ENCODE measurements at regions not wholly inside any gene's neighbourhood (a gene's known extent, or its start where the extent isn't known, plus 50 kb on each side); places are given as distances from the start of the nearest gene placed in this dataset.
"Not testable (repeated sequence)": the region's sequence is repeated elsewhere in the genome, so short reads cannot be mapped to it uniquely, and the experiment has no call there.

- DNase-seq (ENCODE audit: extremely low read depth, low read depth, low spot score) = not testable (repeated sequence)
Observed at GRCh38 chrX:123002844-123003243, 181.2 kb upstream of the GRIA3 start.

- DNase-seq (ENCODE audit: extremely low read depth, low read depth, low spot score) = no peak
Observed at GRCh38 chrX:123013141-123013540, 170.9 kb upstream of the GRIA3 start.

GRCh38 chrX:123036401-123036800 lies 147.7 kb upstream of the GRIA3 start:
- DNase-seq (ENCODE audit: extremely low read depth, low read depth, low spot score) = no peak

DNA sequence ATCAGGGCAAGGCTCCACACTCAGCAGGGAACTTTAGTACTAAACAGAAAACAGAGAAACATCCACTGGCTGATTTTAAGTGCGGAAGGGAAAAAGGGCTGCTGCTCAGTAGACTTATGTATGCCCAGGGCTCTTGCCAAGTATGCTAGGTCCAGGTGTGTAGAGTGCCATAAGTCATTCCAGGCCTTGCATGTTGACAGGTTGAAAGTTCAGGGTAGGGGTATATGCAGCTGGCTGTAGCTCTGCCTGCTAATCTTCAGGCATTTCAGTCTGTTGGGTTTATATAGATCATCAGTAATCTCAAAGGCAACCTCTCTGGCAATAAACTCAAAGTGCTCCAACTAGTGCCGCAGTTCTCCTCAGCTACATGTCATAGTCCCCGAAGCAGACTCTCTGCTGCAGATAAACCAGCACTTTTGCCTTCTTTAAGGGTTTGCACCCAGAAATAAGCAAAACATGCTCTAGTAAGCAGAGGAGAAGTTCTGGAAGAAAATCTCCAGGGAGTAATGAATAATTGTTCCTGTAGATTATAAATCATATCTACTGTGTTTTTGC lies 134.9 kb upstream of the GRIA3 start:
- no peak for DNase-seq (ENCODE audit: extremely low read depth, low read depth, low spot score)

GRCh38 chrX:123060986-123061385 lies 123.1 kb upstream of the GRIA3 start:
- DNase-seq (ENCODE audit: extremely low read depth, low read depth, low spot score) = no peak

- no peak for DNase-seq (ENCODE audit: extremely low read depth, low read depth, low spot score)
Observed at GRCh38 chrX:123064053-123064452, 120.0 kb upstream of the GRIA3 start.

DNA sequence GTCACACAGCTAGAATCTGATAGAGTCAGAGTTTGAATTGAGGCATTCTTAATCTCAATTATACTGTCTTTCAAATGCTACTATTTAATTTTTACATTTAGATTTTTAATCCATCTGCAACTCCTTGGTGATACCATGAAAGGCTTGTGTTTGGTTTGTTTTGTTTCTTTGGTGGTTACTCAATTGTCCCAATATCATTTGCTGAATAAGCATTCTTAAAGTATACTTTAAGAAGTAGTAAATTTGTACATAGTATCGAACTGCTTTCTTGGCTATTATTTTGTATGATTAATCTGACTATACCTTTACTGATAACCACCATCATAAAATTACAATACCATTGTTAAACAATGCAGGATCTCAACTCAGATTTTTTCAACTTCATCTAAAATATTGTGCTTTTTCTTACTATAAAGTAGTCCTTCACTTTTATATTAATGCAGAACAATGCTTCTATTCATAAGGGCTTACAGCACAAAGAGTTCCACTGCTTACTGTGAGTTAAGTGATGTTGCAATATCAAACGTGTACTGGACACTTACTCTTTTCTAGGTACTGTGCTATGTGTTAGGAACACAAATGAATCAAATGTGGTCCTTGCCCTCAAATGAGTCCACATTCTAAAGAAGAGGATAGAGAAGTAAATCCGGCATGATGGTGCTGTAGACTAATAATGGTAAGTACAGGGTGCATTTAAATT lies 111.2 kb upstream of the GRIA3 start:
- DNase-seq (ENCODE audit: extremely low read depth, low read depth, low spot score) = no peak

DNA sequence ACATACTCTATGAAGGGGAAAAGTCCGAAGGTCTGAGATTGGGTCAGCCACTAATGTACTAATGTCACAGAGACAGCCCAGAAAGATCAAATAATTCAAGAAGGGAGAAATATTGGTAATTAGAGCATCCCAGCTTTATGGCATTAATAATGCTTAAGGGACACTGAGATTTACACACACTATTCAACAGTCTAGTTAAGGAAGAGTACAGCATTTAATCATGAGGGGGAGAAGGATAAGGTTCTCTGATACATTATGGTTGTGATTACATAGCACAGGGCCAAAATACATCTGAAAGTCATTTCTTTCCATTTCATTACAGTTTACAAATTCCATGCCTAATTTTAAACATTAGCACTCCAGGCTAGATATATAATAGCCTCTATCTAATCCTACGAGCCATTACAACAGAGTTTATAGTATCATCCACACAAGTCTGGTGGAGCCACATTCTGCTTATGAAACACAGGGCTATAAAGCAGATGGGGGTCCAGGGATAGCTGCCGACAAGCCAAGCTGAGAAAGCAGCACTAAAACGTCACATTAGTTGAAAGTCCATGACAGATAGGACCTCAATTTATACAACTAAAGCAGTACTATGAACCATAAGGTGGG lies 108.0 kb upstream of the GRIA3 start:
- DNase-seq (ENCODE audit: extremely low read depth, low read depth, low spot score) = no peak

GRCh38 chrX:123077631-123078030 lies 106.4 kb upstream of the GRIA3 start:
- no peak for DNase-seq (ENCODE audit: extremely low read depth, low read depth, low spot score)

DNA sequence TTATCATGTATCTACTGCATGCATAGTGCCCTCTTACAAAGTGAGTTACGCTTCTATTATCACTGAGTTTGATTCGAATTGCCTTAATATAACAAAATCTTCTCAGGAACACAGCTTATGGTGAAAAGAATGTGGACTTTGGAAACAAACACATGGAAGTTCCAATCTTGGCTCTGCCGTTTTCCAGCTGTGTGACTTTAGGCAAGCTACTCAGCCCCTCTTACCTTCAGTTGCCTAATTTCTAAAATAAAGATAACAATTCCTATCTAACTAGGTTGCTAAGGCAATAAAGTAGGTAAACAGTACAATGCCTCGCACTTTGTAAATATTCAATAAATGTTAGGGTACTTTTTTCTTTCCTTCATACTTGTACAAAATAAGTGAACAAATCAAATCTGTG lies 104.0 kb upstream of the GRIA3 start:
- no peak for DNase-seq (ENCODE audit: extremely low read depth, low read depth, low spot score)

DNA sequence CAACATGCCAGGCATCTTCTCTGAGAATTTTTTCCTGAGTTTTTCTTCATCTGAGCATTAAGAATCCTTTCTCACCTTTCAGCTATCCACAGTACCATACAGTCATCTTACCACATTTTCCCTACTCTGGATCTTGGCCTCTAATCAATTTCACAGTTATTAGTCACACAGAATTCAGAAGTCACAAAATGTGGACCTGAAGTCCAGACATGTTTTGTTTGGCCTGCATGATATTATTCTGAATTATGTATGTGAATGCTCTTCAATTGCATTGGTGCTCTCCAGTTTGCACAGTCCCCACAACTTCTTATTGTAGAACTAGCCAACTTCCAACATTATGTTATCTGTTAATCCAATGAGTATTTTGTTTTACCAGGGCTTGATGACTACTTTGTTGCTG lies 102.3 kb upstream of the GRIA3 start:
- no peak for DNase-seq (ENCODE audit: extremely low read depth, low read depth, low spot score)

- no peak for DNase-seq (ENCODE audit: extremely low read depth, low read depth, low spot score)
Observed at GRCh38 chrX:123083924-123084323, 100.2 kb upstream of the GRIA3 start.

DNA sequence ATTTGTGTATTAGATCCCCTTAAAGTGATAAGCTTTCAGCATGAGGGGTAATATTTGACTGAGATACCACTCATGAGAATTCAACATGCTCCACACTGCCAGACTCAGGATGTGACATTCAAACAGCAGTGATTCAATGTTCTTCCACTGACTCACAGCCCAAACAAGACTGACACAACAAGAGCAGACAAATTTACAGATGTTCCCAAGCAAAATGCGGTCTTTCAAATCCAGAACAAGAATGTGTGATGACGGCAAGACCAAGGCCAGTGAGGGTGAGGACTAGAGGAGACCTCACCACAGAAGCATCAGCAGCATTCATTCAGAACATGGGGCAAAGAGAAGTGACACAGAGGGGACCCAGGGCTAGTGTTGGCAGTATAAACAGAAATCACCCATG lies 99.3 kb upstream of the GRIA3 start:
- DNase-seq (ENCODE audit: extremely low read depth, low read depth, low spot score) = no peak

GRCh38 chrX:123085311-123085940 lies 98.7 kb upstream of the GRIA3 start:
- DNase-seq (ENCODE audit: extremely low read depth, low read depth, low spot score) = no peak

- DNase-seq (ENCODE audit: extremely low read depth, low read depth, low spot score) = no peak
Observed at GRCh38 chrX:123086768-123087167, 97.3 kb upstream of the GRIA3 start.

- DNase-seq (ENCODE audit: extremely low read depth, low read depth, low spot score) = no peak
Observed at GRCh38 chrX:123087326-123087725, 96.8 kb upstream of the GRIA3 start.

GRCh38 chrX:123088331-123088730 lies 95.7 kb upstream of the GRIA3 start:
- DNase-seq (ENCODE audit: extremely low read depth, low read depth, low spot score) = no peak

DNA sequence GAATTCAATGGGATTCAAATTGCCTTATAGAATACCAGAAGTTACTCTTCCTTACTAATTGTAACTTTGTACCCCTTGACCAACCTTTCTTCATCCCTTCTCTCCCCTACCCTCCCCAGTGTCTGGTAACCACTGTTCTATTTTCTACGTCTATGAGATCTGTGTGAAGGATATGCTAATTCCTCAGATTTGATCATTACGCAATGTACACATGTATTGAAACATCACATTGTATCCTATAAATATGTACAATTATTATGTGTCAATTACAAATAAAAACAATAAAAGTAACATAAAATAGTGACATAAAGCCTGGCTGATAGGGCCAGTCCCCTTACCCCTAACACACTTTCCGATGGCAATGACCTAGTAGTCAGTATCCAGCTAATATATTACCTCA lies 95.1 kb upstream of the GRIA3 start:
- no peak for DNase-seq (ENCODE audit: extremely low read depth, low read depth, low spot score)

GRCh38 chrX:123093792-123094191 lies 90.3 kb upstream of the GRIA3 start:
- DNase-seq (ENCODE audit: extremely low read depth, low read depth, low spot score) = no peak

DNA sequence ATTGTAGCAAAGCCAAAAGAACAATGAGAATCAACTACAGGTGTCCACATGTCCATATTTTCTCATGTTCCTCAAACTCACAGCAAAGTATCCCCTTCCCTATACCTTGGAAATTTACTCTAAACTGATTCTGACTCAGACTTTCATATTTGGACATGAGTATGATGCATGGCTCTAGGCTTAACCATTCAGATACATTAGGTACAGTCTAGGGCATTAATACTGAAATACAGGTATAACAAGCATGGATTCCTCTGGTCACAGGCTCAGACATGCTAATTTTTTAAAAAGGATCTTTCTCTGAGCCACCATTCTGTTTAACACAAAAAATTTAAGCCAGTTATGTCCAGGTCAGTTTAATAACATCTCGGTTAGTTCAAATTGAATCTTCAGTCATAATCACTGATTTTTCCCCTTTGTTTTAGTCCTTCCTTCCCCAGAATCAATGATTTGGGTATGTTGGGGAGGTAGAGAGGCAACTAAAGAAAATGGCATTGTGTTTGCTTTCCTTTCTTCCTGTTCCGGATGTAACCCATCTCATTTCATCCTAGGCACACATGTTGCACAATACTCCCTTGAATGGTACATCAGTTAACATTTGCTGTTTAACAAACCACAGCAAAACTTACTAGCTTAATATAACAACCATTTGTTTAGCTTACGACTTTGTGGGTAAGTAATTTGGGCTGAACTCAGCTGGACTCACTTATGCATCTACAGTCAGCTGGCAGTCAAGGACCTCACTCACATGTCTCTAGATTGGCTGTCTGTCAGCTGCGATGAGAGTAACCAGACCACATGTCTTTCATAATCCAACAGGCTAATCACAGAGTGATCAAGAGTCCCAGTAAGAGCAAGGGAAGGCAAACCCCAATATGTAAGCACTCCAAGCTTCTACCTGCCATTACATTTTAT lies 75.3 kb upstream of the GRIA3 start:
- DNase-seq (ENCODE audit: extremely low read depth, low read depth, low spot score) = no peak

GRCh38 chrX:123121241-123121640 lies 62.8 kb upstream of the GRIA3 start:
- DNase-seq (ENCODE audit: extremely low read depth, low read depth, low spot score) = no peak
